ENCODE measurements at regions not wholly inside any gene's neighbourhood (a gene's known extent, or its start where the extent isn't known, plus 50 kb on each side); places are given as distances from the start of the nearest gene placed in this dataset.

GRCh38 chr7:114104035-114104434 is 185.2 kb upstream of the PPP1R3A start:
- Histone ChIP-seq H2BK20ac (ENCODE audit: low read depth, low read length, poor library complexity, severe bottlenecking) (no peak overlapping the region), H3K4me2 (ENCODE audit: insufficient read depth, insufficient read length, low read length) (no peak overlapping the region), H3K14ac (ENCODE audit: insufficient read depth, low read length) (no peak overlapping the region), H2BK15ac (ENCODE audit: low read depth, low read length) (no peak overlapping the region), H4K5ac (ENCODE audit: insufficient read length, low read depth, low read length) (no peak overlapping the region), H3K27ac (ENCODE audit: insufficient read length, low read depth, low read length) (no peak overlapping the region), H2BK12ac (ENCODE audit: insufficient read length, low read depth, low read length) (no peak overlapping the region), H3T11ph (ENCODE audit: low read length) (no peak overlapping the region), H3K4ac (ENCODE audit: low read depth, low read length) (no peak overlapping the region), H3K79me1 (ENCODE audit: insufficient read depth, low read depth, low read length, poor library complexity, severe bottlenecking) (no peaks in the 10 kb centered on the region), H3K27me3 (ENCODE audit: insufficient read depth, low read length) (no peaks in the 10 kb centered on the region), H4K8ac (replicated peaks; ENCODE audit: insufficient read length, low read depth, low read length) (no peak overlapping the region), H2BK120ac (ENCODE audit: low read depth, low read length, poor library complexity, severe bottlenecking) (no peak overlapping the region), H2AFZ (ENCODE audit: low read length) (no peak overlapping the region), H2AK5ac (ENCODE audit: insufficient read length, low read length) (no peak overlapping the region), H3K23ac (ENCODE audit: insufficient read length, low read depth, low read length) (no peak overlapping the region), H3K79me2 (ENCODE audit: insufficient read depth, low read length) (no peaks in the 10 kb centered on the region), H3K18ac (ENCODE audit: insufficient read length, low read depth, low read length) (no peak overlapping the region), H4K20me1 (ENCODE audit: control insufficient read depth, insufficient read depth, insufficient read length) (no peaks in the 10 kb centered on the region), H3K4me1 (ENCODE audit: insufficient read depth, low read length) (no peaks in the 10 kb centered on the region), H3K9me3 (ENCODE audit: control insufficient read depth, low read depth, low read length) (no peaks in the 10 kb centered on the region), H2BK5ac (ENCODE audit: insufficient read length, low read length) (no peak overlapping the region), H3K9ac (ENCODE audit: extremely low read depth, insufficient read length, low read length) (no peak overlapping the region), H3K23me2 (ENCODE audit: insufficient read length, low read depth, low read length, poor library complexity, severe bottlenecking) (no peaks in the 10 kb centered on the region), H3K56ac (ENCODE audit: insufficient read length, low read depth, low read length) (no peak overlapping the region), H4K91ac (ENCODE audit: insufficient read length, low read depth, low read length) (no peak overlapping the region)
- no peaks in the 10 kb centered on the region for H3K36me3 Mint-ChIP-seq (ENCODE audit: insufficient read depth in 1 of 3, low read depth in 3 of 3)
- no peak overlapping the region for H3K4me3 Mint-ChIP-seq
- DNase-seq: no peak
- TF ChIP-seq CTCF (conservative IDR thresholded peaks at IDR 0.05): no peak
- no peaks in the 10 kb centered on the region for H3K4me1 Mint-ChIP-seq
- no CpG with 5 or more reads among the region's 1 CpG for WGBS (ENCODE audit: extremely low coverage, insufficient read length, low lambda C conversion rate)
- no peak overlapping the region for H3K27ac Mint-ChIP-seq
- H3K9me3 Mint-ChIP-seq: no peaks in the 10 kb centered on the region
- H3K27me3 Mint-ChIP-seq (ENCODE audit: low read depth): peaks cover 2% of the 10 kb centered on the region; the same call in 1 of the 2 replicates
